ENCODE measurements at regions not wholly inside any gene's neighbourhood (a gene's known extent, or its start where the extent isn't known, plus 50 kb on each side); places are given as distances from the start of the nearest gene placed in this dataset.

DNA sequence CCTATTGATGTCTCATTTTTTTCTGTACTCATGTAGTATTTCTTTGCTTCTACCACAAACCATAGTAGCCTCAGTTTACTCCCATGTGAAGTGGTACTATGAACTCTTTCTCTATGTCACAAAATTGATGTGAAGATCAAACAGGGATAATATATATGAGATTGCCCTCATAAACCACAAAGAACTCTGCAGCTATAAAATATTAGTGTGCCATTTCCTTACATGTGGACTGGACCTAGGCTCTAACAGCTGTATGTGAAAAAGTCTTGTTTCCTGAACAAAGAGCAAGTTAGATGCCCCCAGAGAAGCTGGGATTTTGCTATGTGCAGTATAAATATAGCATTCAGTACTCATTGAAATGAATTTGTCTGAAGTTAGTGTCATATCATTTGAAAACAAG lies 412.6 kb upstream of the ADAMTSL1 start (continued):
- TF ChIP-seq ZSCAN18 (CRISPR knock-in tag; IDR thresholded peaks at IDR 0.05), result no peak
- TF ChIP-seq ZNF317 (CRISPR knock-in tag; IDR thresholded peaks at IDR 0.05; ENCODE audit: borderline replicate concordance, low read depth), result no peak
- no peak for TF ChIP-seq ZNF138 (CRISPR knock-in tag; conservative IDR thresholded peaks at IDR 0.05)
- TF ChIP-seq CBFB (CRISPR knock-in tag; IDR thresholded peaks at IDR 0.05; ENCODE audit: low read depth), result no peak
- no peak for TF ChIP-seq ZNF263 (CRISPR knock-in tag; IDR thresholded peaks at IDR 0.05; ENCODE audit: low read depth)
- TF ChIP-seq FOXK1 (CRISPR knock-in tag; IDR thresholded peaks at IDR 0.05), result no peak

DNA sequence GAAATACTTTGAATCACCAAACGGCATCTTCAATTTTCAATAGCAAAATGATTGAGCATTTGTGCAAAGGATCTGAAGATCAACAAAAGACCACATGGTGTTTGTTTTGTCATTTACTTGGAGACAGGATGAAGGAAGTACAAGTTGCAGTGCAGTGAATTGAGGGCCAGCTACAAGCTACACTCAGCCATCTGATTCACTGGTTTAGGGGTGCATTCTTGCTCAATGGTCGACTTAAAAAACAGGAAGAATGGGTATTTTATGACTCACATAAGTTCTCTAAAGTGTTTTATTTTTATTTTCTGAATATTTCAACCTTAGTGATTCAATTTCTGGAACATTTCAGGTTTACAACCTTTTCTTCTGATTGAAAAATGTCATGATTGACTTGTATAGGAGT lies 412.1 kb upstream of the ADAMTSL1 start:
- POLR2A ChIA-PET, result no interaction called here
- H3K9me3 Mint-ChIP-seq, result no peaks in the 10 kb centered on the region
- no peaks in the 10 kb centered on the region for H3K4me1 Mint-ChIP-seq
- ATAC-seq (no peak), DNase-seq (ENCODE audit: low spot score) (no peak)
- CTCF ChIA-PET, result interaction anchor here (1.3 kb wide), 1 partner anchor 81 kb away, joined by 5 read pairs; no protein-coding TSS in a partner anchor
- no peaks in the 10 kb centered on the region for H3K27me3 Mint-ChIP-seq (ENCODE audit: low read depth)
- H3K36me3 Mint-ChIP-seq, result no peaks in the 10 kb centered on the region
- no peak overlapping the region for H3K4me3 Mint-ChIP-seq
- no peak overlapping the region for H3K27ac Mint-ChIP-seq
- TF ChIP-seq IRF1 (CRISPR knock-in tag; IDR thresholded peaks at IDR 0.05) (no peak), ZNF532 (CRISPR knock-in tag; IDR thresholded peaks at IDR 0.05; ENCODE audit: borderline replicate concordance) (no peak), EMX1 (CRISPR knock-in tag; IDR thresholded peaks at IDR 0.05) (no peak), CBFB (CRISPR knock-in tag; IDR thresholded peaks at IDR 0.05; ENCODE audit: low read depth) (no peak), TP53 (CRISPR knock-in tag; IDR thresholded peaks at IDR 0.05) (no peak), HMGA2 (CRISPR knock-in tag; IDR thresholded peaks at IDR 0.05) (no peak), ZNF671 (CRISPR knock-in tag; IDR thresholded peaks at IDR 0.05) (no peak), ZBTB21 (CRISPR knock-in tag; IDR thresholded peaks at IDR 0.05; ENCODE audit: borderline replicate concordance) (no peak)
- TF ChIP-seq, protein P1, sequence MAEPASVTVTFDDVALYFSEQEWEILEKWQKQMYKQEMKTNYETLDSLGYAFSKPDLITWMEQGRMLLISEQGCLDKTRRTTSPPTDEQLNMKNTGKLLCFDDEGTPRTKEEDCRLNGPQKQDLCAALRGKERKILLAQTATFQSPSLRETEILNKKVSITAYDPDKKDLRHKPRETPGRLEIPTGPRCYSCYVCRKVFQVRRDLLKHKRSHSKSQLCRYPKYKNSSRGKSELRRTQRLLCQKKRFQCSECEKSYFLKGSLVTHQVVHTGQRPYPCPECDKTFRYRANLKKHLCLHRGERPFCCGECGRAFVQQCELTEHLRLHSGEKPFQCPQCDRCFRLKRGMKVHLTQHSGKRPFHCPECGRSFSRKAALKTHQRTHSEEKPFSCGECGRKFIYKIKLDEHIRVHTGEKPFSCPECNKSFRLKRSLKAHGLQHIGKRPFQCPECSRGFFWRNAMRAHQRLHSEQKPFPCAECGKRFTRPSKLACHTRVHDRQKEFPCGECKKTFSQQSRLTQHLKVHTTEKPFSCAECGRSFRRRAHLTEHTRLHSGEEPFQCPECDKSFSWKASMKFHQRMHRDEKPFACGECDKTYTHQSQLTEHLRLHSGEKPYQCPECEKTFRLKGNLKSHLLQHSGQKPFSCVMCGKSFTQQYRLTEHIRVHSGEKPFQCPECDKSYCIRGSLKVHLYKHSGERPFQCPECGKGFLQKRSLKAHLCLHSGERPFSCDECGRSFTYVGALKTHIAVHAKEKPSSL (CRISPR knock-in tag; conservative IDR thresholded peaks at IDR 0.05), result no peak
- TF ChIP-seq, protein P2, sequence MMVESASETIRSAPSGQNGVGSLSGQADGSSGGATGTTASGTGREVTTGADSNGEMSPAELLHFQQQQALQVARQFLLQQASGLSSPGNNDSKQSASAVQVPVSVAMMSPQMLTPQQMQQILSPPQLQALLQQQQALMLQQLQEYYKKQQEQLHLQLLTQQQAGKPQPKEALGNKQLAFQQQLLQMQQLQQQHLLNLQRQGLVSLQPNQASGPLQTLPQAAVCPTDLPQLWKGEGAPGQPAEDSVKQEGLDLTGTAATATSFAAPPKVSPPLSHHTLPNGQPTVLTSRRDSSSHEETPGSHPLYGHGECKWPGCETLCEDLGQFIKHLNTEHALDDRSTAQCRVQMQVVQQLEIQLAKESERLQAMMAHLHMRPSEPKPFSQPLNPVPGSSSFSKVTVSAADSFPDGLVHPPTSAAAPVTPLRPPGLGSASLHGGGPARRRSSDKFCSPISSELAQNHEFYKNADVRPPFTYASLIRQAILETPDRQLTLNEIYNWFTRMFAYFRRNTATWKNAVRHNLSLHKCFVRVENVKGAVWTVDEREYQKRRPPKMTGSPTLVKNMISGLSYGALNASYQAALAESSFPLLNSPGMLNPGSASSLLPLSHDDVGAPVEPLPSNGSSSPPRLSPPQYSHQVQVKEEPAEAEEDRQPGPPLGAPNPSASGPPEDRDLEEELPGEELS (CRISPR knock-in tag; IDR thresholded peaks at IDR 0.05), result no peak

Data from WTC11 (cell line).